CD4-positive, alpha-beta T cell (primary cell): ENCODE measurements at regions not wholly inside any gene's neighbourhood (a gene's known extent, or its start where the extent isn't known, plus 50 kb on each side); places are given as distances from the start of the nearest gene placed in this dataset.

ENCODE experiments used
- ATAC-seq: fragments of 200-7000 bp; cut with Tn5 transposase; one replicate; pipeline ENCODE4 v1.10.0; 2022; ENCODE audit warnings: mild to moderate bottlenecking; ENCODE audit not compliant: poor library complexity
- CTCF ChIA-PET: fragments of 350-600 bp; sonication (Branson Sonifier 250); formaldehyde crosslinking; loops from one replicate; lab custom pipeline; 2021; ENCODE audit warnings: antibody characterized with exemption, inconsistent platforms; lab: Charles Lee
- POLR2A ChIA-PET: fragments of 350-600 bp; sonication (Branson Sonifier 250); formaldehyde crosslinking; loops from one replicate; lab custom pipeline; 2021; ENCODE audit warnings: antibody characterized with exemption, inconsistent platforms; lab: Charles Lee
- DNase-seq, 14 experiments: peaks; one replicate each; pipeline ENCODE4 v3.0.0-alpha.2; 2013 to 2020; ENCODE audit warnings: mixed read lengths in 2 of 14
- H3K27ac ChIP-seq, 2 donors: one replicate each; pipeline versions ENCODE4 v1.5.1 to v1.7.0; 2013; ENCODE audit warnings: low read length in 2 of 2, low read depth in 1 of 2, mild to moderate bottlenecking in 1 of 2
- H3K27me3 ChIP-seq, 2 experiments: 1 replicate in 1 of 2; 2 replicates in 1 of 2; pipeline versions ENCODE4 v1.6.1 to v1.7.0; 2013; ENCODE audit warnings: low read length in 2 of 2, control low read depth in 1 of 2, mild to moderate bottlenecking in 1 of 2, moderate library complexity in 1 of 2; ENCODE audit not compliant: insufficient read depth in 2 of 2, control insufficient read depth in 1 of 2
- H3K36me3 ChIP-seq: one replicate; pipeline ENCODE4 v1.6.1; 2013; ENCODE audit warnings: low read length, control low read depth; ENCODE audit not compliant: insufficient read depth
- H3K4me1 ChIP-seq: one replicate; pipeline ENCODE4 v1.6.1; 2013; ENCODE audit warnings: low read length, control low read depth; ENCODE audit not compliant: insufficient read depth
- H3K4me3 ChIP-seq: one replicate; pipeline ENCODE4 v1.5.1; 2013; ENCODE audit warnings: mild to moderate bottlenecking, low read length, moderate library complexity
- H3K9me3 ChIP-seq, 2 experiments: 1 replicate in 1 of 2; 2 replicates in 1 of 2; pipeline versions ENCODE4 v1.6.1 to v1.7.0; 2013; ENCODE audit warnings: low read length in 2 of 2, mild to moderate bottlenecking in 2 of 2, control low read depth in 1 of 2, moderate library complexity in 1 of 2; ENCODE audit not compliant: control insufficient read depth in 1 of 2, insufficient read depth in 1 of 2
- H3K27ac Mint-ChIP-seq: one replicate; pipeline ENCODE4 v1.8.0; 2020; ENCODE audit warnings: mixed read lengths
- H3K27me3 Mint-ChIP-seq: one replicate; pipeline ENCODE4 v1.8.0; 2021; ENCODE audit warnings: mixed read lengths
- H3K36me3 Mint-ChIP-seq: one replicate; pipeline ENCODE4 v1.8.0; 2021; ENCODE audit warnings: low read depth, mixed read lengths
- H3K4me1 Mint-ChIP-seq: one replicate; pipeline ENCODE4 v1.8.0; 2021; ENCODE audit warnings: low read depth, mixed read lengths
- H3K4me3 Mint-ChIP-seq: one replicate; pipeline ENCODE4 v1.8.0; 2020; ENCODE audit warnings: mild to moderate bottlenecking, mixed read lengths
- H3K9me3 Mint-ChIP-seq: one replicate; pipeline ENCODE4 v1.8.0; 2020; ENCODE audit warnings: mixed read lengths
- intact Hi-C, 2 experiments: fragments of 100-400 bp; cut with DNase I in 1 of 2; cut with micrococcal nuclease in 1 of 2; formaldehyde crosslinking; loops; one replicate each; pipeline versions ENCODE4 v1.15.1 to v1.9.0; 2023 to 2025; cut with DNase I, micrococcal nuclease
- TF ChIP-seq, protein P1 (sequence below): fragments of 200-600 bp; IDR thresholded peaks from one replicate; pipeline ENCODE4 v1.8.0; 2022; ENCODE audit warnings: antibody characterized with exemption, mild to moderate bottlenecking

DNA sequence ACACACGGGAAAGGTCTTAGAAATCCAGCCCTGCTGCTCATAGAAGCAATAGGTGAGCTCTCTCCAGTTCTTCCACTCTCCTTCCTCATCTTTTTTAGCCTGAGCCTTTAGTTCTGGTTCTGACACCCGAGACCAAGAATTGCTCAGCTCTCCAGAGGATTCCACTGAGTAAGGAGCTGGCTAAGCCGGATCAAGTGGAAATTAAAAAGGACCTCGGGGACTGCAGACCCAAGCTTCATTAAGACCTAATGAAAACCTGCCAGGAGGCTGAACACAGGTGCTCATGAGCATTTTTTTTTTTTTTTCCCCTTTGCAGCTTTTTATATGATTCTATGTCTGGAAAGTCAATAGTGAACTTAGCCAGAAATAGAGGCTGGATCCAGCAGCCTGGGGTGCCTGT is 1176.0 kb upstream of the AUTS2 start:
- H3K27ac ChIP-seq: no peak overlapping the region
- no peak for ATAC-seq
- no peak for DNase-seq
- Mint-ChIP-seq H3K4me1 (no peaks in the 10 kb centered on the region), H3K9me3 (peaks cover 12% of the 10 kb centered on the region), H3K27ac (no peak overlapping the region), H3K27me3 (no peaks in the 10 kb centered on the region), H3K4me3 (no peak overlapping the region), H3K36me3 (no peaks in the 10 kb centered on the region)
- TF ChIP-seq, protein P1, sequence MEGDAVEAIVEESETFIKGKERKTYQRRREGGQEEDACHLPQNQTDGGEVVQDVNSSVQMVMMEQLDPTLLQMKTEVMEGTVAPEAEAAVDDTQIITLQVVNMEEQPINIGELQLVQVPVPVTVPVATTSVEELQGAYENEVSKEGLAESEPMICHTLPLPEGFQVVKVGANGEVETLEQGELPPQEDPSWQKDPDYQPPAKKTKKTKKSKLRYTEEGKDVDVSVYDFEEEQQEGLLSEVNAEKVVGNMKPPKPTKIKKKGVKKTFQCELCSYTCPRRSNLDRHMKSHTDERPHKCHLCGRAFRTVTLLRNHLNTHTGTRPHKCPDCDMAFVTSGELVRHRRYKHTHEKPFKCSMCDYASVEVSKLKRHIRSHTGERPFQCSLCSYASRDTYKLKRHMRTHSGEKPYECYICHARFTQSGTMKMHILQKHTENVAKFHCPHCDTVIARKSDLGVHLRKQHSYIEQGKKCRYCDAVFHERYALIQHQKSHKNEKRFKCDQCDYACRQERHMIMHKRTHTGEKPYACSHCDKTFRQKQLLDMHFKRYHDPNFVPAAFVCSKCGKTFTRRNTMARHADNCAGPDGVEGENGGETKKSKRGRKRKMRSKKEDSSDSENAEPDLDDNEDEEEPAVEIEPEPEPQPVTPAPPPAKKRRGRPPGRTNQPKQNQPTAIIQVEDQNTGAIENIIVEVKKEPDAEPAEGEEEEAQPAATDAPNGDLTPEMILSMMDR: no peak
- CTCF ChIA-PET: no interaction called here
- intact Hi-C loops: no loop called here
- no peaks in the 10 kb centered on the region for H3K4me1 ChIP-seq
- no peaks in the 10 kb centered on the region for H3K27me3 ChIP-seq
- no peak overlapping the region for H3K4me3 ChIP-seq
- H3K36me3 ChIP-seq: no peaks in the 10 kb centered on the region
- POLR2A ChIA-PET: no interaction called here
- peaks cover 0 to 10% of the 10 kb centered on the region in 2 experiments for H3K9me3 ChIP-seq

DNA sequence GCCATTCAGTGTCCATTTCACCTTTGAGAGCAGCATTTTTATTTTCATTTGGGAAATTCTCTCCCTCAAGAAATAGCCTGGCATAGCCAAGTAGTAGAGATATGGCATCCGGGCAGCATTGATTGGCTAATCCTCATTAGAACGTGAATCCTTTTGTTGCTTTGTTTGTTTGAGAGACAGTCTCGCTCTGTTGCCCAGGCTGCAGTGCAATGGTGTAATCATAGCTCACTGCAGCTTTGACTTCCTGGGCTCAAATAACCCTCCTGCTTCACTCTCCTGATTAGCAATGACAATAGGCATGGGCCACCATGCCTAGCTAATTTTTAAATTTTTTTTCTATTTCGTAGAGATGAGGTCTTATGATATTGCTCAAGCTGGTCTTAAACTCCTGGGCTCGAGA is 1174.9 kb upstream of the AUTS2 start:
- H3K4me1 Mint-ChIP-seq: no peaks in the 10 kb centered on the region
- no peak overlapping the region for H3K4me3 ChIP-seq
- H3K36me3 ChIP-seq: no peaks in the 10 kb centered on the region
- peaks cover 0 to 15% of the 10 kb centered on the region in 2 experiments for H3K9me3 ChIP-seq
- DNase-seq (no peak), ATAC-seq (no peak)
- no peak overlapping the region for H3K27ac ChIP-seq
- POLR2A ChIA-PET: no interaction called here
- H3K27me3 Mint-ChIP-seq: no peaks in the 10 kb centered on the region
- no peak overlapping the region for H3K27ac Mint-ChIP-seq
- H3K4me3 Mint-ChIP-seq: no peak overlapping the region
- no peaks in the 10 kb centered on the region for H3K4me1 ChIP-seq
- H3K36me3 Mint-ChIP-seq: no peaks in the 10 kb centered on the region
- CTCF ChIA-PET: no interaction called here
- H3K9me3 Mint-ChIP-seq: peaks cover 7% of the 10 kb centered on the region
- H3K27me3 ChIP-seq: no peaks in the 10 kb centered on the region
- intact Hi-C loops: no loop called here
- TF ChIP-seq, protein P1: no peak

DNA sequence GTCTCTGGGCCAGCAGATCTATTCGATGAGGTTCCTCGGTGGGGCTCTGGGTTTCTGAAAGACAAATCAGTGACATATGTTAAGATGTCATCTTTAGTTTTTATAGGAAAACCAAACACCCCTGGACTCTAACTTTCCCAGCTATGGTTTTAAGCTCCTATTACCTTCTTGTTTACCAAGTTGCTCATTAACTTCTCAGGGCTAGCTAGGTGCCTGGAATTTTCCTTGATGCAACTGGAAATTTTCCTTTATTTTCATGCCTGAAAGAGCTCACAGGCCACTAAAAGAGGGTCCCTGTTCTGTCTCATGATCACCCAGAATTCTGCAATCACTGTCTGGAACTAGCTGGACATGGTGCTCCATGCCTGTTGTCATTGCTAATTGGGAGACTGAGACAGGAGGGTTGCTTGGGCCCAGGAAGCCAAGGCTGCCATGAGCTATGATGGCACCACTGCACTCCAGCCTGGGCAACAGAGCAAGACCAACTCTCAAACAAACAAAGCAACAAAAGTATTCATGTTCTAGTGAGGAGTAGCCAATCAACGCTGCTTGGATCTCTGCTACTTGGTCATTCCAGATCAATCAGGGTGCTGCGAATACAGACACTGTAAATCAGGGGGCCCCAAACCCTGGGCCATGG is 1173.5 kb upstream of the AUTS2 start:
- intact Hi-C loops: no loop called here
- DNase-seq (no peak), ATAC-seq (no peak)
- H3K9me3 Mint-ChIP-seq: peaks cover 7% of the 10 kb centered on the region
- Histone ChIP-seq H3K27me3 (no peaks in the 10 kb centered on the region), H3K36me3 (no peaks in the 10 kb centered on the region), H3K4me3 (no peak overlapping the region), H3K4me1 (no peaks in the 10 kb centered on the region), H3K9me3 (peaks cover 0 to 15% of the 10 kb centered on the region in 2 experiments), H3K27ac (no peak overlapping the region)
- H3K4me1 Mint-ChIP-seq: no peaks in the 10 kb centered on the region
- H3K27me3 Mint-ChIP-seq: no peaks in the 10 kb centered on the region
- H3K27ac Mint-ChIP-seq: no peak overlapping the region
- H3K36me3 Mint-ChIP-seq: no peaks in the 10 kb centered on the region
- POLR2A ChIA-PET: no interaction called here
- CTCF ChIA-PET: no interaction called here
- no peak overlapping the region for H3K4me3 Mint-ChIP-seq
- TF ChIP-seq, protein P1: no peak
